Right ventricle myocardium superior (tissue), 1 donor: ENCODE measurements at regions not wholly inside any gene's neighbourhood (a gene's known extent, or its start where the extent isn't known, plus 50 kb on each side); places are given as distances from the start of the nearest gene placed in this dataset.

Source experiments
- ATAC-seq: fragments of 200-7000 bp; cut with Tn5 transposase; one replicate; pipeline ENCODE4 v1.9.1; 2020; ENCODE audit warnings: mild to moderate bottlenecking; ENCODE audit not compliant: poor library complexity
- DNase-seq: peaks from one replicate; pipeline ENCODE4 v3.0.0-alpha.2; 2020
- intact Hi-C: fragments of 100-400 bp; cut with DNase I; formaldehyde crosslinking; loops from one replicate; pipeline ENCODE4 v1.11.2; 2022
- donor health status: DM: no; HTN: yes; CAD: no; lungs with severe emphysema.

- intact Hi-C loops, result no loop called here
- no peak for DNase-seq
- no peak for ATAC-seq
Measured at GRCh38 chr9:99383536-99383935, 161.5 kb downstream of the SEC61B start.

GRCh38 chr9:99385215-99385614, 163.1 kb downstream of the SEC61B start:
- intact Hi-C loops, result no loop called here
- DNase-seq, result no peak
- ATAC-seq, result no peak

GRCh38 chr9:99385814-99386279, 163.8 kb downstream of the SEC61B start:
- no peak for ATAC-seq

GRCh38 chr9:99387431-99387830, 165.3 kb downstream of the SEC61B start:
- intact Hi-C loops, result no loop called here
- ATAC-seq (no peak), DNase-seq (no peak)

More at GRCh38 chr9:99385814-99386279, 163.8 kb downstream of the SEC61B start:
- DNase-seq, result peak; percentile 56
- intact Hi-C loops, result no loop called here

- DNase-seq (no peak), ATAC-seq (no peak)
- intact Hi-C loops, result no loop called here
Measured at GRCh38 chr9:99389087-99390033, 167.3 kb downstream of the SEC61B start.

DNA sequence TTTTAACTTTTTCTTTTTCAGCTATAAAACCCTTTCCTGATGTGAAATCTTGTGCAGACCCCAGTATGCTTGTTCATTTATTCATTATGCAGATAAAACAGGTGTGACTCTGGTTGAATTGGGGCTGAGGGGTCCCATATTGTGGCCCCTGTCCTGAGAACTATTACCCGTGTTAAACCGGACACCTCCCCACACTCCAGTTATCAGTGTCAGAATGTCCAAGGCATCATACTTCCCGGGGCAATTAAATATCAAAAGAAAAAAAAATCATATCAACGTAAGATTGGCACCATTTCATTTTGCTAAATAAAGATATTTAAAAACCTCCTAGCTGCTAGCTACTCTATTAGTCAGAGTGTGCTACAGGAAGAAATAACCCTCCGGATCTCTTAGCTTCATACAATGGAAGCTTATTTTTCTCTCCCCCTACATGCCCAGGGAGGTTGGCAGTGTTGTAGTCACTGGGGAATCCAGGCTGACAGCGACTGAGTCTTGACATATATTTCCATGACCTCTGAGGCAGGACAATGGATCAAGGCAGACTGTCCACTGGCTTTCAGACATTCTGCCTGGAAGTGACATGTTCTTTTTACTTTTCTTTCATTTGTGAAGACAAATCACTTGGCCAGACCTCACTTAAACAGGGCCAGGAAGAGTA, 170.0 kb downstream of the SEC61B start:
- no peak for DNase-seq
- peak; percentile 49 for ATAC-seq
- intact Hi-C loops, result no loop called here

- ATAC-seq (no peak), DNase-seq (no peak)
- intact Hi-C loops, result no loop called here
Measured at GRCh38 chr9:99392986-99393385, 170.9 kb downstream of the SEC61B start.

GRCh38 chr9:99393993-99394392, 171.9 kb downstream of the SEC61B start:
- intact Hi-C loops, result no loop called here
- ATAC-seq, result no peak
- no peak for DNase-seq

DNA sequence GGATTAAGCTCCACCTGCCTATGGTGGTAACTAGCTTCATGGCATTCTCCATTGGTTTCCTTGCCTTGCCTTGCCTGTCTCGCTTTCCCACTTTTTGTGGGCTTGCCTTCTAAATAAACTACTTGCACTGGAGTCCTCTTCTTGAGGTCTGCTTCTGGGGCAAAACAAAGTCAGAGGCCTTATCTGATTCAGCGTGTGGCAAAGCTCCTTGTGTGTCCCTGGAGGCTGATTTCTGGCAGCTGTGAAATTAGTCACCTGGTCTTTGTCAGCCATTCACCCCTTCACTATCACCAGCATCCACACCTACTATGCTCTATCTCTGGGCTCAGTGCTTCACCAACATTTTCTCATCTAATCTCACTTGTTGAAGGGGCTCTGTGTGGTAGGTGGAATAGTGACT, 176.2 kb downstream of the SEC61B start:
- DNase-seq, result no peak
- intact Hi-C loops, result no loop called here
- ATAC-seq, result no peak

DNA sequence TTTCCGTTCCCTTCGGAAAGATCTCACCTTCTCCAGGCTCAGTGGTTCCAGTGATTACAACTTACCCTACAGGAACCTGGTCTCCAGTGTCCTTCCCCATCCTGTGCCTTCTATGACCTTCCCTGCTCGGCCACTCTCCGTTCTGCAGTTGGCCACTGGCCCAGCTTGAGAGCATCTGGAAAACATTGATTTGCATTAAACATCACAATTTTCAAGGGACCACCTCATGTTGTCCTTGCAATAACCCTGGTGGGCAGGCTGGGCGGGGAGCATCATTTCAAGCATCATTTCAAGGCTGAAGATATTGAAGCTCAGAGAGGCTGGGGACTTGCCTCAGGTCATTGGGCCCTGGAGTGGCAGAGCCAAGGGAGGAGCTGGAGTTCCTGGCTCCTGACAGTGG, 177.4 kb downstream of the SEC61B start:
- ATAC-seq, result no peak
- intact Hi-C loops, result no loop called here
- no peak for DNase-seq

DNA sequence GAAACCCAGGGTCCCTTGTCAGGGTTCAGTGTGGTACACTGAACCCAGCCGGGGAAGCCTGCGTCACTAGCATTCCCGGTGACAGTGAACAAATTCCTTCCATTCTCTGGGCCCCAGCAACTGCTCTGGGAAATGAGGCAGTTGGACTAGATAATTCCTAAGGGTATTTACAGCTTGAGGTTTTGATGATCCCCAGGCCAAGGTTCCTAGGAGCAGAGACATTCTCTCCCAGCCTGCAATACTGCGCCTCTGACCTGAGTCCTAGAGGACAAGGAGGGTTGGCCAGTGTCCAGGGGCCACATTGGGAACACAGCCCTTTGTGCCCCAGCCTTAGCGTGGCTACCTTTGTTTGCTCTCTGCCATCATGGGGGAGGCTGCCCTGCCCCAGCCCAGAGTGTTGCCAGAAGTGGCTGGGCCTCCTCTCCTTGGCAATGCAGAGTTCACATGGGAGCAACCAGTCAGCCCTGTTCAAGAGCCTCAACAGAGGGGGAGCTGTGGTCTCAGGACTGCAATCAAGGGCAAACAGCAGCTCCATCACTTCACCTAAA, 178.2 kb downstream of the SEC61B start:
- ATAC-seq, result peak; percentile 51
- DNase-seq, result peak; percentile 46
- intact Hi-C loops, result no loop called here

DNA sequence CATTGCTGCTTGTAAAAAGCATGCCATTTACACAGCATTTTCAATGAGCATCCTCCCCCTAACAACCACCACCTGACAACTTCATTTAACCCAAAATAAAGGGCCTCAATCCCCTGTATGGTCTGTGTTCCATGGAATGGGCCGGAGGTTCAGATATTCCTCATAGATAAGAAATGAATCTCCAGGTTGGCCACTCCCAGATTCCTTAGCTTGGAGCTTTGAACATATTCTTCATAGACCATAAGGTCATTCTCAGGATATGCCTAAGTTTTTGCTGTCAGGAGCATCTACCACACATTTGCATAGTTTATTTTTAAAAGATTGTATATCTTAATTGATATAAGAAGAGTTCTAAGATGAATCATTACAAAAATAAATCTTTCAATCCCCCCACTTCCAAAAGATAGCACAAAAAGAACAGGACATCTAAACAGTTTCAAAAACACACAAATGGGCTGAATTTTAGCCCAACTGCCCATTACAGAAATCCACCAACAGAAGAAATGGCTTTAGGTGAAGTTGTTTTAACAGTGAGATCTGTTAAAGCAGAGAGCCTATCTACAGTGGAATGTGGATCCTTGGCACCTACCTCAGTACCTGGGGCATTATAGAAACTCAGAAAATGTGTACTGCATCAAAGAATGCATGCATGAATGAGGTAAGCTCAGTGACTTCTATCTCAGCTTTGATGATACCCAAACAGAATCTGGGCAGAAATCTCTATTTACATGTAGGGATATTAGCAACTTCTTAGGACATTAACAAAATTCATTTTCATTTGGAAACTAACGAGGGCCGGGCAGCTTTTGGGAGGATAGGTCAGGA, 179.8 kb downstream of the SEC61B start:
- intact Hi-C loops, result no loop called here
- ATAC-seq (no peak), DNase-seq (no peak)

- ATAC-seq (no peak), DNase-seq (no peak)
- intact Hi-C loops, result no loop called here
Measured at GRCh38 chr9:99403371-99403770, 181.3 kb downstream of the SEC61B start.

DNA sequence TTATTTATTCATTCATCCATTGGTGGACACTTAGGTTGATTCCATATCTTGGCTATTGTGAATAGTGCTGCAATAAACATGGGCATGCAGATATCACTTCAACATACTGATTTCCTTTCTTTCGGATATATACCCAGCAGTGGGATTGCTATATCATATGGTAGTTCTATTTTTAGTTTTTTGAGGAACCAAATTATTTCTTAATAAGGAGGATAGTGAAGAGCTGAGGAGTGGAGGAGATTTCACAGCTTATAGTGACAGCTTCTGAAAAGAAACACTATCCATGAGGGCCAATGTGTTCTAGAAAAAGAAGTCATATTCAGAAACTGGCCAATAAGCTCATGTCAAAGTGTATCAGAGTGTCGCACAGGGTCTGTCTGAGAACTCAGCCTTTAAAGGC, 183.3 kb downstream of the SEC61B start:
- DNase-seq (no peak), ATAC-seq (no peak)
- intact Hi-C loops, result no loop called here

DNA sequence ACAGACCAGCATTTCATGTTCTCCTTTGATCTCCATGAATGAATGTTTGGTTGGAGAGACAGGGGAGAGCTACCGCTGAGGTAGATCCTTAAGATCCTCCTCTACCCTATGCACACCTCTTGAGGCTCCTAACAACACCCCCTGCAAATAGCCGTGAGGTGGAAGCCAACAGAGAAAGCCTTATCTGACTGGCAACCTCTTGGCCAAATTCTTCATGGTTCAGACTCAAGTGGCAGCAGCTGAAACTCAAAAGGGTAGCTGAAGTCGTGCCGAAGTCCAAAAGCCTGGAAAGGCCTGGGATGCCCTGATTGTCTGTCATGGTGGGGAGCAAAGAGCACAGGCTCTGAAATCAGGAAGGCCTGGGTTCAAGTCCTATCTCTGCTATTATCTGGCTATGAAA, 184.9 kb downstream of the SEC61B start:
- intact Hi-C loops, result no loop called here
- DNase-seq (no peak), ATAC-seq (peak; percentile 71)

GRCh38 chr9:99411068-99411467, 189.0 kb downstream of the SEC61B start:
- no peak for DNase-seq
- ATAC-seq, result no peak
- intact Hi-C loops, result no loop called here

- ATAC-seq, result peak; percentile 71
- intact Hi-C loops, result no loop called here
- DNase-seq, result no peak
Measured at GRCh38 chr9:99411479-99412115, 189.5 kb downstream of the SEC61B start.

DNA sequence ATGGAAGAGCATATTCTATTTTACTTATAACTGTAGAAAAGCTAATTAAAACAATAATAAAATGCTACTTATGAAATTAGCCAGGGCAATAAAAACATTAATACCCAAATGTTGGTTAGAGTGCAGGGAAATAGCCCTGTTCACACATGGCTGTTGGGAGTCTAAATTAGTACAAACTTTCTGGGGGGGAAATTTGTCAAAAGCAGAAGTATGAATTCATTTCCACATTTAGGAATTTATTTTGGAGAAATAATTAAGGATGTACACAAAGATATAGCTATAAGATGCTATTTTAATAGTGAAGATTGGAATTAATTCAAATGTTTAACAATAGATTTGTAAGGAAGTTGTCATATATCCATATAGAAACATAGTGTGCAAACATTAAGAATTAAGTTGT, 190.5 kb downstream of the SEC61B start:
- no peak for ATAC-seq
- no peak for DNase-seq
- intact Hi-C loops, result no loop called here
